Fibroblast of peridontal ligament (primary cell): ENCODE measurements at regions not wholly inside any gene's neighbourhood (a gene's known extent, or its start where the extent isn't known, plus 50 kb on each side); places are given as distances from the start of the nearest gene placed in this dataset.

ENCODE experiments used
- DNase-seq: peaks from one replicate; pipeline ENCODE4 v3.0.0-alpha.2; 2010; ENCODE audit errors: extremely low read depth

- no peak for DNase-seq
Measured at GRCh38 chr15:52876991-52877663, 87.0 kb upstream of the ONECUT1 start.

GRCh38 chr15:52872036-52872818, 82.1 kb upstream of the ONECUT1 start:
- DNase-seq: no peak

GRCh38 chr15:52870015-52870414, 79.9 kb upstream of the ONECUT1 start:
- no peak for DNase-seq

- no peak for DNase-seq
Measured at GRCh38 chr15:52866698-52867097, 76.6 kb upstream of the ONECUT1 start.

GRCh38 chr15:52862677-52863076, 72.5 kb upstream of the ONECUT1 start:
- no peak for DNase-seq

GRCh38 chr15:52858782-52859176, 68.6 kb upstream of the ONECUT1 start:
- no peak for DNase-seq

- DNase-seq: peak; percentile 0
Measured at GRCh38 chr15:52857937-52858781, 68.0 kb upstream of the ONECUT1 start.

- no peak for DNase-seq
Measured at GRCh38 chr15:52857471-52857870, 67.3 kb upstream of the ONECUT1 start.

GRCh38 chr15:52856286-52856685, 66.2 kb upstream of the ONECUT1 start:
- no peak for DNase-seq

- no peak for DNase-seq
Measured at GRCh38 chr15:52855157-52855556, 65.0 kb upstream of the ONECUT1 start.

- no peak for DNase-seq
Measured at GRCh38 chr15:52844823-52845222, 54.7 kb upstream of the ONECUT1 start.
